ENCODE measurements at regions not wholly inside any gene's neighbourhood (a gene's known extent, or its start where the extent isn't known, plus 50 kb on each side); places are given as distances from the start of the nearest gene placed in this dataset.
"Not testable (repeated sequence)": the region's sequence is repeated elsewhere in the genome, so short reads cannot be mapped to it uniquely, and the experiment has no call there.

DNA sequence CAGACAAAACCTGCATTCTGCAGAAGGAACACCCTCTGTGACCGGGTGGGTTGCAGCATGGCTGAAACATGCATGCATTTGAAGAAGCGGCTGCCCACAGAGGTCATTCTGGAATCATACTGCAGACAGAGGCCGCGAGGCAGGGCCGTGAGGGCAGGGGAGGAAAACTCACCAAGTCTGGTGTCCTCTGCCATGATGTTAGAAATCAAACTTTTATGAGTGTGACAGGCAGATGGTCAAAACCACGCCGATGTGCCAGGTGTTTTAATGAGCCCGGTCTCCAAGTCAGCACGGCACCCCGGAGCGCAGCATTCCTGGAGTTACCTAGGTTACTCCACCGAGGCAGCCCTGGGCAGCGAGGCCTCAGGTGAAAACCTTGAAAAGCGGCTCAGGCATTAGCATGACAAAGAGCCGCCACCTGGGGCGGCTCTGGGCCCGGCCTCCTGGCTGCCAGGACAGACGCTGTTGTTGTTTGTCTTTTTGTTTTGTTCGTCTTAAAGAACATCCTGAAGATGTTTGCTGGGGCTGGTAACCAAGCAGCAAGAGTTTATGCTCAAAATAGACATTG is 255.6 kb downstream of the ERMARD start:
- DNase-seq: peak; percentile 91

DNA sequence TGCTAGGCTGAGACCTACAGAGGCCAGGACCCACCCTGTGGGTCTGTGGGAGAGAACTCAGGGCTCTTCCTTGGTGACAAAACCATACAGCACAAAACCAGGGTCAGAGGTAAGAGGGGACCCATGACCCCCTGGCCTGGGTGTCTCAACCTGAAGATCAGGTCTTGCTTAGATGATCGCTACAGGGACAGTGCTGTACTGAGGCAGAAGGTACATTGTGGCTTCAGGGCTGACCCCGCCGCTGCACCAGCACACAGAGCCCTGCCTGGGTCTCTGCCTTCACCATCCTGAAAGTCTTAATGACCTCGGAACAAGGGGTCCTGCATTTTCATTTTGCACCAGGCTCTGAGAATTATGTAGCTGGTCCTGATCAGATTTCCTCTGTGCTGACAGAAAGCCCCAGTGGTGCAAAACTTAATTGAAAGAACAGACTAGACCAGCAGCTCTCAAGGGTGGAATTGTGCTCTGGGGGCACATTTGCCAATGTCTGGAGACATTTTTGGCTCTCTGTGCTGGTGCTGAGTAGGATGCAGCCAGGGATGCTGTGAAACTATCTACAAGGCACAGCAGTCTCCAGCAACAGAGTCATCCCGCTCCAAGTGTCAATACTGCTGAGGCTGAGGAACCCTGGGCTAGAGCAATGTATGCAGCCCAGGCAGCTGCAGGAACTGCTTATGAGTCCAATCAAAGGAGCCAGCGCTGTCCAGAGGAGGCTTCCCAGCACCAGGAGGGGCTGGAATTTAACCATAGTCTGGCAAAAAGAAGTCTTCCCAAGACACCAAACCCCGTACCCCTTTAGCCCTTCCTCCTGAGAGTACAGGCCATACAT is 254.9 kb downstream of the ERMARD start:
- DNase-seq: no peak

DNA sequence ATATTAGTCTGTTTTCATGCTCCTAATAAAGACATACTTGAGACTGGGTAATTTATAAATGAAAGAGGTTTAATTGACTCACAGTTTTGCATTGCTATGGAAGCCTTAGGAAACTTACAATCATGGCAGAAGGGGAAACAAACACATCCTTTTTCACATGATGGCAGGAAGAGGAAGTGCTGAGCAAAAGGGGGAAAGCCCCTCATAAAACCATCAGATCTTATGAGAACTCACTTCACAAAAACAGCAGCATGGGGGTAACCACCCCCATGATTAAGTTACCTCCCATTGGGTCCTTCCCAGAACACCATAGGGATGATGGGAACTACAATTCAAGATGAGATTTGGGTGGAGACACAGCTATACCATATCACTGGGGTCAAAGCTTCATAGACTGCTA is 254.2 kb downstream of the ERMARD start:
- DNase-seq: no peak

DNA sequence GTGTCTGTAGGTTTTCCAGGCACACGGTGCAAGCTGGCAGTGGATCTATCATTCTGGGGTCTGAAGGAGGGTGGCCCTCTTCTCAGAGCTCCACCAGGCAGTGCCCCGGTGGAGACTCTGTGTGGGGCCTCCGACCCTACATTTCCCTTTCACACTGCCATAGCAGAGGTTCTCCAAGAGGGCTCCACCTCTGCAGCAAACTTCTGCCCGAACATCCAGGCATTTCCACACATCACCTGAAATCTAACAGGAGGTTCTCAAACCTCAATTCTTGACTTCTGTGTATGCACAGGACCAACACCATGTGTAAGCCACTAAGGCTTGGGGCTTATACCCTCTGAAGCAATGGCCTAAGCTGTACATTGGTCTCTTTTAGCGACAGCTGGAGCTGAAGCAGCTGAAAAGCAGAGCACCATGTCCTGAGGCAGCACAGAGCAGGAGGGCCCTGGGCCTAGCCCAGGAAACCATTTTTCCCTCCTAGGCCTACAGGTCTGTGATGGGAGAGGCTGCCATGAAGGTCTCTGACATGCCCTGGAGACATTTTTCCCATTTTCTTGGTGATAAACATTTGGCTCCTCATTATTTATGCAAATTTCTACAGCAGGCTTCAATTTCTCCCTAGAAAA is 253.3 kb downstream of the ERMARD start:
- no peak for DNase-seq

DNA sequence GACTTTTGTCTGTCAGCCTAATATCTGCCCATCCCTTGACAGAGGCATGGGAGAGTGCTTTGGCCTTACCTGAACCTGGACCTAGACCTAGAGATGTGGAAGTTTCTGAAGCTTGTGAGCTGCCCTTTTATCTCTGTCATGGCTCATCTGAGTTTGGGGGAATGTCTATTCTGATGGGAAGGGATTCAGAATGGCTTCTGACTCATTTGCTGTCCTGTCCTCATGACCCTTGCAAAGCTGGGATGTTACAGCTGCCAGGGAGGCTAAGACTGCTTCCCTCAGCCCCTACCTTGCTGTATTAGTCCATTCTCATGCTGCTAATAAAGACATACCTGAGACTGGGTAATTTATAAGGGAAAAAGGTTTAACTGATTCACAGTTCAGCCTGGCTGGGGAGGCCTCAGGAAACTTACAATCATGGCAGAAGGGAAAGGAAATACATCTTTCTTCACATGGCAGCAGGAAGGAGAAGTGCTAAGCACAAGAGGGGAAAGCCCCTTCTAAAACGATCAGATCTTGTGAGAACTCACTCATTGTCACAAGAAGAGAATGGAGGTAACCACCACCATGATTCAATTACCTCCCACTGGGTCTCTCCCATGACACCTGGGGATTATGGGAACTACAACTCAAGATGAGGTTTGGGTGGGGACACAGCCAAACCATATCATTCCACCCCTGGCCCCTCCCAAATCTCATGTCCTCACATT is 252.2 kb downstream of the ERMARD start:
- DNase-seq: no peak

DNA sequence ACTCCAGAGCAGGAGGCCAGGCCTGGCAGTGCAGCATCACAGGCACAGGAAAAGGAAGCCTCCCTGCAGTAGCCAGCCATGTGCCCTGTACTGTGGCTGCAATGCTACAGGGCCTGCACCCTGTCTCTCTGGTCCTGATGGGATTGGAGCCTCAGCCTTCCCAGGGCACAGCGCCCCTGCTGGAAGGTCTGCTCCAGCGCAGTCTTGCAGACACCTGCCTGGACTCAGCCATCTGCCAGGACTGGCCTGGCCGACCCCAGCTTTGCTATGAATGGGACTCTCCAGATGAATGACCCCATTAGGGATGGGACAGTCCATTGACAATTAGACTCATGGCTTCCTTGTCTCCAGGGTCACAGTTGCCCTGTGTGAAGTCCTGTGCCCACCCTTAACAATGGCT is 251.6 kb downstream of the ERMARD start:
- no peak for DNase-seq

DNA sequence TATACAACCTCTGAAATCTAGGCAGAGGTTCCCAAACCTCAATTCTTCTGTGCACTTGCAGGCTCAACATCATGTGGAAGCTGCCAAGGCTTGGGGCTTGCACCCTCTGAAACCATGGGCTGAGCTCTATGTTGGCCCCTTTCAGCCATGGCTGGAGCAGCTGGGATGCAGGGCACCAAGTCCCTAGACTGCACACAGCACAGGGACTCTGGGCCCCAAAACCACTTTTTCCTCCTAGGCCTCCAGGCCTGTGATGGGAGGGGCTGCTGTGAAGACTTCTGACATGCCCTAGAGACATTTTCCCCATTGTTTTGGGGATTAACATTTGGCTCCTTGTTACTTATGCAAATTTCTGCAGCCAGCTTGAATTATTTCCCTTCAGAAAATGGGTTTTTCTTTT is 250.4 kb downstream of the ERMARD start:
- not testable (repeated sequence) for DNase-seq

DNA sequence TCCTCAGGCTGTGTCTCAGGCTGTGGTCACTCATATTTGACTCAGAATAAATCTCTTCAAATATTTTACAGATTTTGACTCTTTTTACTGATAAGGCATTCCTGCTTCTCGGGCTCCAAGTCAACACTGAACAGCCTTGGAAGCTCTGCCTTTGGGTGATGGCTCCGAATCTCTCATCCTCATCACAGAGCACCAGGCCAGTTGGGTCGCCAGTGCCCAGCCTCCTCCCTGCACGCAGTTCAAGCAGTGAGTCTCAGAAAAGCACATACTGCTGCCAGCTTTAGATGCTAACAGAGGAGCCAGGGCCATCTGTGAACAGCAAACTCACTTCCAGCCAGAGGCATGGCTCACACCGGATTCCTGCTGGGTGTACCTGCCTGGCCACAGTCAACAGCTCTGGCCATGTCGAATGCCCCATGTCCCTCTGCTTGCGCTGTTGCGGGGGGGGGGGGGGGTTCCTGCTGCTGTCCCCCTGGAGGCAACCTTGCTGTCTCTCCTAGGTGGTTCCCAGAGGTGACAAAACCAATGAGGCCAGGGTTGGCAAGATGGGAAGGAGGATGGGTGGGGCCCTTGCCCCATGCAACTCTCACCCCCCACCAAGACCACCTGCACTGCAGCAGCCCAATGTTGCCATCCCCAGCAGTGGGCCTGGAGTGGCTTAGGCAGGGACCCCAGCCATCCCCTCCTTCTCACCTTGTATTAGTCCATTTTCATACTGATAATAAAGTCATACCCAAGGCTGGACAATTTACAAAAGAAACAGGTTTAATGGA is 248.8 kb downstream of the ERMARD start:
- DNase-seq: no peak

DNA sequence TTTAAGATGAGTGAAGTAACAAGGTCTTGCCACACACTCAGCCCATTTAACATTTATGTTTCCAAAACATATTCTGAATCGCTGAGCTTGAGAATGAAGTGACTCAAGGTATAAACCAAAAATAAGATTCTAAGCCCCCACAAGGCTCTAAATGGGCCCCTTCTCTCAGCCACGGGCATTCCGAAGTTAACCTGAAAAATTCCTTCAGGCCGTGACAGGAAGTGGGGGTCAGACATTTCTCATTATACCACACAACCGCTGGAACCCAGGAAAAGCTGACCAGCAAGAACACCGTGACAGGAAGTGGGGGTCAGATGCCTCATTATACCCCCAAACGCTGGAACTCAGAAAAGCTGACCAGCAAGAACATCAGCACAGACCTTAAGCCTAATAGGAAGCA is 247.9 kb downstream of the ERMARD start:
- no peak for DNase-seq

DNA sequence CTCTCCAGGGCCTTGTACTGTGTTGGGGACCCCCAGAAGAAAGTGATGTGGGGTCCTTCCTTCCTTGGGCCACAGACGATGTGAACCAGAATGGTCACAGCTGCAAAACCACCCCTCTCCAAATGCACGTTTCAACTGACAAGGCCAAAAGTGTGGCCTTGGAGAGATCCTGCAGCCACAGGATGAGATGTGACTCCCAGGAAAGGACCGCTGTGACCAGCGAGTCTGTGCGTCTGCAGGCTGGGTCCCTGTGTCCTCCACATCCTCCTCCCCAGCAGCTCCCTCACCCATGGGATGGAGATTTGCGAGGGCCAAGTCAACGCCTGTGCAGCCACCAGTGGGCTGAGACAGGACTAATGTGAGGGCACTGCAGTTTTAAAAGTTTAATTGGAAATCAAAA is 247.0 kb downstream of the ERMARD start:
- DNase-seq: no peak

DNA sequence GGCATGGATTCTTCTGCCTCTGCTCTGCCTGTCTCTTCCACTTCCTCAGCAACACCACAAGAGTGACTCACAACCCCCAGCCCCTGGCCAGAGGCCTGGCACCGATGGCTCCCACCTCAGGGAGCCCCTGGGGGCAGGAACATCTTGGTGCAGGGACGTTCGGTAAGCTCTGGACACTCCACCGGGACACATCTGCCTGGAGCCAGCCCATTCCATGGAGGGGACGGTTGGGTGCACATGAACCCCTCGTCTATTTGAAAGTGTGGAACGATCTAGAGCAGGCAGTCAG is 246.5 kb downstream of the ERMARD start:
- DNase-seq: no peak

DNA sequence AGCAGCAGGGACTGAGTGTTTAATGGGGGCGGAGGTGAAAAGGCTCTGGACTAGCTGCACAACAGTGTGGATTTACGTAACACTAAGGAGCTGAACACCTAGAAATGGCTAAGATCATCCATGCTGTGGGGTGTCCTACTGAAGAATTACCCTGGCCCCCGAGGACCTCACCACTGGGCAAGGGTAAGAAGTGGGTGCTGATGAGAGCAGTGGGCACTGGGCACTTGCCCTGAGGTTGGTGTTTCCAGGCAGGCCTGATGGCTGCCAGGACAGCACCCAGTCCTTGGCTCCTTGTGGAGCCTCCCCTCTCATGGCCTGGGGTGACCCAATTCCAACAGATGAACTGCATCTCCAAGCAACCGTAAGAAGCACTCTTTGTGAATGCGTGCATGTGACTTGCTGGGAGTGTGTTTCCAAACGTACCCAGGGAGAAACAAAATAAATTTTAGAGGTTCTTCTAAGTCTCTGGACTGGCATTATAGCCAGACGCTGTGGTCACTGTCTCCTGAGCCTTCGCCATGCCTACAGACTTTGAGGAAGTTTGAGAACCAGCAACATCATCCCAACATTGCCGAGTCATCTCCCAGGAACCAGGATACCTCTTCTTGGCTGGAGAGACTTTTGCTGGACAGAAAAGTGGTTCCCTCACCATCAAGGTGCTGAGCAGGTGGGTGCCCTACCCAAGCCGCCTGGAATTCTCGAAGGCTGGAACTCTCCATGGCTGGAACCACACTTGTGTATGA is 245.9 kb downstream of the ERMARD start:
- no peak for DNase-seq

DNA sequence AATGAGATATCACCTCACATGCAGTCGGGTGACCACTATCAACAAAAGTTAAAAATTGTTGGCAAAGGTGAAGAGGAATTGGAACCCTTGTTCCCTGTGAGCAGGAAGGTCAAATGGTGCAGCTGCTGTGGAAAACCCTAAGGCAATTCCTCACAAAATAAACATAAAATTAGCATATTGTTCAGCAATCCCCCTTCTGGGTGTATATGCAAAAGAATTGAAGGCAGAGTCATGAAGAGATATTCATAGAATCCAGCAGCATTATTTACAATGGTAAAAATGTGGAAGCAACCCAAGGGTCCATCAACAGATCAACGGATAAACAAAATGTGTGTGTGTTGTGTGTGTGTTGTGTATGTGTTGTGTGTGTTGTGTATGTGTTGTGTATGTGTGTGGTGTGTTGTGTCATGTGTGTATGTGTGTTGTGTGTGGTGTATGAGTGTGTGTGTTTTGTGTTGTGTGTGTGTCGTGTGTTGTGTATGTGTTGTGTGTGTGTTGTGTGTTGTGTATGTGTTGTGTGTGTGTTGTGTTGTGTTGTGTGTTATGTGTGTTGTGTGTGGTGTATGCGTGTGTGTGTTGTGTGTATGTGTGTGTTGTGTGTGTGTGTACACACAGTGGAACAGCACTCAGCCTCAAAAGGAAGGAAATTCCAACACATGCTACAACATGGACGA is 245.1 kb downstream of the ERMARD start:
- no peak for DNase-seq

DNA sequence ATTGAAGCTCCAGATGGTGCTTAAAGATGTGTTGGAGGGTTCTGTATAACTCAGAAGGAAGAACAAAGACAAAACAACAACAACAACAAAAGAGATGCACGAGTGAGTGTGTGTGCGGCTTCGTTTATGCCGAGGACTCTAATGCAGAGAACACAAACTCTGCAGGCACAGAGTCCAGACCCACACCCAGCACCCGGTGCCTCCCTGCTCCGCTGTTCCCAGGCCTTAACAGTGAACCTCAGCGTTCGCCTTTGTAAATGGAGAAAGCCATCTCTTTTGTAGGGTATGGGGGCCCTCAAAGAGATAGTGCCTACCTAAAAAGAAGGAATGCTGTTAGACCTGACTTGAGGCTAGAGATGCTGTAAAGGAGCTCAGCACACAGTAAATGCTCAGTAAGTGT is 243.3 kb downstream of the ERMARD start:
- DNase-seq: no peak

DNA sequence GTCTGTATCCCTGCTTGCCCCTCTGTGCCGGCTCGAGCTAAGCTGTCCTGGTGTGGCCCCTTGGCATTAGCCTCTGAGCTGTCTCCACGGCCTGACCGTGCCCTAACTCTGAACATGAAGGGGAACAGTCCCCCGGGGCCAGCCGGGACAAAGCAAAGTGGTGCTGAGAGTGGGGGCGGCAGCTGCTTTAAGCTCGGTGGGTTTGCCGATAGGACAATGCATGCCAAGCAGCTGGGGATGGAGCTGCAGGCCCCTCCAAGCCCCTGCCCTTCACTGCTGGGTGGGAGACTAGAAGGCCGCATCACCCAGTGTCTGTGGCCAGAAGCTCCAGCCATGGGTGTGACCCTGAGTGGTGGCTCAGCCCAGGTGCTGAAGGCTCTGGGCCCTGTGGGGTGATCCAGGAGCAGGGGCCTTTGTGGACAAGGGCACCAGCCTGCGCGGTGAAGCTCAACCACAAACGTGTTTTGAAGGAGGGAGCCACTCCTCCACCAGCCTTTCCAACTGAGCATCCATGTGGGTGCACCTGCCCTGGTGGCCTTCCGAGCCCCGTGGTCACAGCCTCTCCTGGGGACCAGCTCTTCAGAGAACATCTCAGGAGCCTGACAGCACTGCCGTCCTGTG is 242.5 kb downstream of the ERMARD start:
- no peak for DNase-seq

DNA sequence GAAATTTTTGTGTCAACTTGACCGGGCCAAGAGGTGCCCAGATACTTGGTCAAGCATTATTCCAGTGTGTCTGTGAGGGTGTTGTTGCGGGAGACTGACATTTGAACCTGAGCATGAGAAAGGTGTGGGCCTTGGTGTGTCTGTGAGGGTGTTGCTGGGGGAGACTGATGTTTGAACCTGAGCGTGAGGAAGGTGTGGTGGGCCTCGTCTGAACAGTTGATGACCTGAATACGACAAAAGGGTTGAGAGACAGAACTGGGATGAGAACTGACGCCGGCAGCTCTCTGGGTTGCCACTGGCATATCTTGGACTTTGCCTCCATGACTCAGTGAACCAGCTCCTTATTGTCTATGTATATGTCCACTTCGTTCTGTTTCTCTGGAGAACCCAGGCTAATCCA is 240.5 kb downstream of the ERMARD start:
- no peak for DNase-seq

DNA sequence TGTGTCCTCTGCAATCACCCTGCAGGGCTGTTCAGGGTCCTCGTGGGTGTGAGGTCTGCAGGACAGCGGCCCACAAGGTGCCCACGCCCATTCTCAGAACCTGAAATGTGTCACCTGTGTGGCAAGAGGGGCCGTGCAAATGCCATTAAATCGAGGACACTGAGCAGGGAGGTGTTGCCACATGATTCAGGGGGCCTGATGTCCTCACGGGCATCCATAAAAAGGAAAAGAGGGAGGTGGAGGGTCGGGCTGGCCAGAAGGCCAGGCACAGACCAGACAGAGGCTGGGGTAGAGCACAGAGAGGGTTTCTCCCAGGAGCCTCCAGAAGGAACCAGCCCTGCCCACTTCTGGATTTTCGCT is 239.6 kb downstream of the ERMARD start:
- DNase-seq: no peak

DNA sequence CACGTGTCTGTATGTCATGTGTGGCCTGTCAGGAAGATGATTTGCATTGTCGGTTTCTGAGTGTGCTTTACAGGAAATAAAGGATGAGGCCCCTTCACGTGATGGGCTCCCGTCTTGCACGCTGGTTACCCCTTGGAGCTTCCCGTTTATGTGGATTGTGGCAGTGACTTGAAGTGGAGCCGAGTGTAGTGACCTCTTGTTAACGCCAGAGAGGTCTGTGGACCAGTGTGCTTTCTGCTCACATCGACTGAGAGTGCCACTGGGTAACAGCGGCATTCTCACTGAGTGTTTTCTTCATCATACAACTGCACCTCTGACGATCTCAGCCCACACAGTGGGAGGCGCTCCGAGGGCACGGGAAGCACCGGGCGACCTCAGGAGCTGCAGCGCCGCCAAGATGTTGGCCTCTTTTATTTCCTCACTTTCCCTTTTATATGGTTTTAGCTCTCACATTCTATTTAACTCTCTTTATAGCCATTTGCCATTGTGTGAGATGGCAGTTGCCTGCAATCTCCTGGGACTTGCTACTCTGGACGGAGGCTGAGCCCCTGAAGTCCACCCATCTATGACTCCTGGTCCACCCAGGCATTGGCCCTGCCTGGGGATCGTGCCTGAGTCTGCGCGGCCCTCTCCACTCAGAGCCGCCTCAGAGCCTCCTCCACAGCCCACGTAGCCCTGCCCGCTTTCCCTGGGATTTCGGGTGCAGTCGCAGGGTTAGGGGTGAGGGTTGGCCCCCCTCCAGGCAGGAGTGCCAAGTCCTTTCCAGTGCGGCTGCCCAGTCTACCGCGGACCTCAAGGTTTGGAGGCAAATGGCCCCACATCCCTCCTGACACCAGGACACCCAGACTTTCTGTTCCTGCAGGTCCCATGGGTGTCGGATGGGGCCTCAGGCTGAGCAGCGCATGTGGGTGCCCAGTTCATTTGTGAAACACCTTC is 238.9 kb downstream of the ERMARD start:
- no peak for DNase-seq

DNA sequence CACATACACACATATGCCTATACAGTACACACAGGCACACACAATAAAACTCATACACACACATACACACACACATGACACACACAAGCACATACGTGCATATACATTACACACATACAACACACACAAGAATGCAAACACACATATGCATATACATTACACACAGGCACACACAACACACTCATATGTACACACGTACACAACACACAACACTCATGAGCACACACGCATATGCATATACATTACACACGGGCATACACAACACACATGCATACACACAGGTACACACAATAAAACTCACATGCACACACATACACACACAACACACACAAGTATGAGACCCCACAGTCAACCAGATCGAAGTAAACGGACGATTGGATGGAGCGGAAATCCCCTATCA is 238.2 kb downstream of the ERMARD start:
- no peak for DNase-seq

Data from COR-L47 (cell line).